Adrenal gland (tissue), 9 donors: ENCODE measurements at regions not wholly inside any gene's neighbourhood (a gene's known extent, or its start where the extent isn't known, plus 50 kb on each side); places are given as distances from the start of the nearest gene placed in this dataset.

Experiments used
- DNase-seq, 7 donors: peaks; one replicate each; pipeline ENCODE4 v3.0.0-alpha.2; 2019 to 2020
- H3K27ac ChIP-seq, 5 donors: fragments of 200-600 bp; sonication (generic) in 4 of 5; 1 replicate in 3 of 5; 2 replicates in 2 of 5; pipeline versions ENCODE4 v1.5.1 to v1.8.0; 2016 to 2020; ENCODE audit warnings: mild to moderate bottlenecking in 1 of 5
- H3K27me3 ChIP-seq: fragments of 200-600 bp; 2 replicates; pipeline ENCODE4 v1.8.0; 2021
- H3K36me3 ChIP-seq, 2 donors: fragments of 200-600 bp; replicated peaks in 1 of 2; 1 replicate in 1 of 2; 2 replicates in 1 of 2; pipeline versions ENCODE4 v1.5.1 to v1.8.0; 2018 to 2022
- H3K4me1 ChIP-seq, 2 donors: fragments of 200-600 bp; replicated peaks in 1 of 2; 1 replicate in 1 of 2; 2 replicates in 1 of 2; pipeline versions ENCODE4 v1.5.1 to v1.8.0; 2018 to 2021
- H3K4me3 ChIP-seq, 4 donors: fragments of 200-600 bp; sonication (generic) in 3 of 4; one replicate each; pipeline ENCODE4 v1.5.1; 2016 to 2018
- H3K9me3 ChIP-seq, 3 donors: fragments of 200-600 bp; sonication (generic) in 1 of 3; replicated peaks in 1 of 3; 1 replicate in 2 of 3; 2 replicates in 1 of 3; pipeline versions ENCODE4 v1.5.1 to v1.8.0; 2016 to 2021
- CTCF ChIP-seq, 6 experiments: fragments of 450-650 bp in 4 of 6; fragments of 200-600 bp in 2 of 6; sonication (generic) in 1 of 6; IDR thresholded peaks; 1 replicate in 5 of 6; 2 replicates in 1 of 6; pipeline versions ENCODE4 v1.5.1 to v1.8.0; 2016 to 2021; ENCODE audit warnings: antibody characterized with exemption in 6 of 6, mild to moderate bottlenecking in 2 of 6, moderate library complexity in 1 of 6
- POLR2A ChIP-seq, 2 donors: fragments of 450-650 bp; IDR thresholded peaks; one replicate each; pipeline ENCODE4 v1.6.1; 2017; ENCODE audit warnings: antibody characterized with exemption in 2 of 2, mild to moderate bottlenecking in 2 of 2, moderate library complexity in 1 of 2
- WGBS, 4 donors: extraction: QIAGEN DNeasy Blood & Tissue Kit in 2 of 4; methylation state at CpG; one replicate each; pipeline versions ENCODE4 v1.1.5 to v1.1.7; 2013 to 2017; 5-methylcytosine and 5-hydroxymethylcytosine counted together
- intact Hi-C, 2 donors: fragments of 100-400 bp; cut with DNase I; formaldehyde crosslinking; loops; one replicate each; pipeline versions ENCODE4 v1.14.1 to v1.15.0; 2022 to 2023
- donor health status: healthy with polysubstance abuse.
- donor health status: Bipolar disorder and iron deficiency.
- donor health status: DM: yes; HTN: yes; CAD: no.
- donor health status: DM: no; HTN: no; CAD: no.
- donor health status: DM: no; HTN: no; CAD: no.

GRCh38 chr1:219826290-219826689, 102.1 kb downstream of the SLC30A10 start:
- no peak for DNase-seq
- H3K27me3 ChIP-seq = no peaks in the 10 kb centered on the region
- H3K4me3 ChIP-seq = no peak overlapping the region
- no peaks in the 10 kb centered on the region for H3K9me3 ChIP-seq
- no peaks in the 10 kb centered on the region for H3K36me3 ChIP-seq
- no peak for TF ChIP-seq CTCF (IDR thresholded peaks at IDR 0.05)
- no peak for TF ChIP-seq POLR2A (IDR thresholded peaks at IDR 0.05)
- H3K27ac ChIP-seq = no peak overlapping the region
- WGBS, 4 donors = 82 to 94% (median 87%) methylated on average over 1 of the region's 1 CpG
- intact Hi-C loops = no loop called here
- H3K4me1 ChIP-seq = no peaks in the 10 kb centered on the region

GRCh38 chr1:219825355-219825754, 103.0 kb downstream of the SLC30A10 start:
- Histone ChIP-seq H3K27me3 (no peaks in the 10 kb centered on the region), H3K9me3 (no peaks in the 10 kb centered on the region), H3K27ac (no peak overlapping the region), H3K4me1 (no peaks in the 10 kb centered on the region), H3K36me3 (no peaks in the 10 kb centered on the region), H3K4me3 (no peak overlapping the region)
- intact Hi-C loops = no loop called here
- no peak for DNase-seq
- TF ChIP-seq CTCF (IDR thresholded peaks at IDR 0.05) (no peak), POLR2A (IDR thresholded peaks at IDR 0.05) (no peak)
- WGBS, 4 donors = 88 to 97% (median 94%) methylated on average over 2 of the region's 2 CpGs

- intact Hi-C loops = no loop called here
- Histone ChIP-seq H3K4me3 (no peak overlapping the region), H3K9me3 (no peaks in the 10 kb centered on the region), H3K27ac (no peak overlapping the region), H3K27me3 (no peaks in the 10 kb centered on the region), H3K36me3 (no peaks in the 10 kb centered on the region), H3K4me1 (no peaks in the 10 kb centered on the region)
- WGBS, 4 donors = 81 to 87% (median 83%) methylated on average over 2 of the region's 2 CpGs
- no peak for DNase-seq
- TF ChIP-seq POLR2A (IDR thresholded peaks at IDR 0.05) (no peak), CTCF (IDR thresholded peaks at IDR 0.05) (no peak)
Observed at GRCh38 chr1:219824338-219824737, 104.0 kb downstream of the SLC30A10 start.

GRCh38 chr1:219820551-219820950, 107.8 kb downstream of the SLC30A10 start:
- WGBS, 4 donors = 82 to 90% (median 84%) methylated on average over 2 of the region's 2 CpGs
- Histone ChIP-seq H3K27ac (no peak overlapping the region), H3K9me3 (no peaks in the 10 kb centered on the region), H3K36me3 (no peaks in the 10 kb centered on the region), H3K4me1 (no peaks in the 10 kb centered on the region), H3K27me3 (no peaks in the 10 kb centered on the region), H3K4me3 (no peak overlapping the region)
- DNase-seq = no peak
- intact Hi-C loops = no loop called here
- TF ChIP-seq POLR2A (IDR thresholded peaks at IDR 0.05) (no peak), CTCF (IDR thresholded peaks at IDR 0.05) (no peak)
